ENCODE measurements at regions not wholly inside any gene's neighbourhood (a gene's known extent, or its start where the extent isn't known, plus 50 kb on each side); places are given as distances from the start of the nearest gene placed in this dataset.

DNA sequence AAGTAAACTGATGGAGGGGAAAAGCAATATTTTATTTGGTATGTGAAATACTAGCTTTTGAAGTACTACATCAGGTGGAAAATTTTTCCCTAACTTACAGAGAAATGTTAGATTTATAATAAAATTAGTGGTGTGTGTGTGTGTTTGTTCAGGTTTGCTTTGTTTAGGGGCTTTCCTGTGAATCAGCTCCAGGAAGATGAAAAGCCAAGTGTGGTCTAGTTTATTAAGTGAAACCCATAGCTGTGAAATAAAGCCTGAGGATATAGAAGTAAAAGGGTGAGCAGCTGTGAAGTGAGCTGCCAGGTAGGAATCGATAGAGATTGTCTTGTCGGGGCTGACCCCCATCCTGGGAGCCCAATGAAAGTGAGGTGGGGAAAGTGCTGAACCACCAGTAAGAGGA, 347.6 kb upstream of the IMPG1 start:
- TF ChIP-seq FOXM1 (IDR thresholded peaks at IDR 0.05; ENCODE audit: borderline replicate concordance) (no peak), ARNT (IDR thresholded peaks at IDR 0.05) (no peak), LEF1 (IDR thresholded peaks at IDR 0.05; ENCODE audit: borderline replicate concordance) (no peak), FOXK2 (IDR thresholded peaks at IDR 0.05) (no peak), SUZ12 (IDR thresholded peaks at IDR 0.05) (no peak), ZNF384 (IDR thresholded peaks at IDR 0.05) (no peak), CTBP1 (IDR thresholded peaks at IDR 0.05; ENCODE audit: borderline replicate concordance) (no peak), L3MBTL2 (conservative IDR thresholded peaks at IDR 0.05) (no peak), TARDBP (IDR thresholded peaks at IDR 0.05) (no peak)
- TF ChIP-seq, protein P1, sequence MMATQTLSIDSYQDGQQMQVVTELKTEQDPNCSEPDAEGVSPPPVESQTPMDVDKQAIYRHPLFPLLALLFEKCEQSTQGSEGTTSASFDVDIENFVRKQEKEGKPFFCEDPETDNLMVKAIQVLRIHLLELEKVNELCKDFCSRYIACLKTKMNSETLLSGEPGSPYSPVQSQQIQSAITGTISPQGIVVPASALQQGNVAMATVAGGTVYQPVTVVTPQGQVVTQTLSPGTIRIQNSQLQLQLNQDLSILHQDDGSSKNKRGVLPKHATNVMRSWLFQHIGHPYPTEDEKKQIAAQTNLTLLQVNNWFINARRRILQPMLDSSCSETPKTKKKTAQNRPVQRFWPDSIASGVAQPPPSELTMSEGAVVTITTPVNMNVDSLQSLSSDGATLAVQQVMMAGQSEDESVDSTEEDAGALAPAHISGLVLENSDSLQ (IDR thresholded peaks at IDR 0.05) = no peak
- ChIA-PET CTCF (no interaction called here), POLR2A (no interaction called here)
- no peak for DNase-seq (ENCODE audit: extremely low spot score)

DNA sequence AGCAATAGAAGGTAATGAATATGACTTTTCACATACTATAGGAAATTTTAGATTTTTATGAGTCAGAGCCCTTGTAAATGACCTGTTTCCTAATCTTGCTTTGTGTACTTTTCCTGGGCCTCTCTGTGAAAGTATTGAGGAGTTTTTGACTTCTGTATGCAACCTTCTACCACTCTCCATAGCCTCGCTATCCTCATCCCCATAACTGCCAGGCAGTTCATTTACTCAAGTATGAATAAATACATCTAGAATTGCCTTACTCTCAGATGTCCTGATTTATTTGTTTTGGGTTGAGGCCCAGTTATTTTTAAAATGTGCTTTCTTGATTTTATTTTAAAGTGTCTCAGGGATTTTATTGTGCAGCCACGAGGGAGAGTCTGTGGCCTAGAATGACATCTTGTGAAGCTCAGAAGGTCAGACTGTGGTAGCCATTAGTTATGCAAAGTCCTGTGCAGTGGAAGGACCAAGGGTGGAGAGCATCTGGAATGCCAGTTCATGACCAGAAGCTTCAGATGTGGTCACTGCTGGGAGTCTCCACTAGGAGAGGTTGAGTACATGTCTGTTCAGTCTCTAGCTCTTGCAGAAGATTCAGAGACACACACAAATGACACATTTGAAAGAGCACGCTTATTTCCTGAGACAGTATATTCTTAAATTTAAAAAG, 346.2 kb upstream of the IMPG1 start:
- no peak for TF ChIP-seq LEF1 (IDR thresholded peaks at IDR 0.05; ENCODE audit: borderline replicate concordance)
- TF ChIP-seq SUZ12 (IDR thresholded peaks at IDR 0.05) = no peak
- TF ChIP-seq NFRKB (IDR thresholded peaks at IDR 0.05) = no peak
- CTCF ChIA-PET = interaction anchor here (1.0 kb wide), 1 partner anchor 487 kb away, joined by 3 read pairs; no protein-coding TSS in a partner anchor
- no peak for DNase-seq (ENCODE audit: extremely low spot score)
- POLR2A ChIA-PET = no interaction called here

DNA sequence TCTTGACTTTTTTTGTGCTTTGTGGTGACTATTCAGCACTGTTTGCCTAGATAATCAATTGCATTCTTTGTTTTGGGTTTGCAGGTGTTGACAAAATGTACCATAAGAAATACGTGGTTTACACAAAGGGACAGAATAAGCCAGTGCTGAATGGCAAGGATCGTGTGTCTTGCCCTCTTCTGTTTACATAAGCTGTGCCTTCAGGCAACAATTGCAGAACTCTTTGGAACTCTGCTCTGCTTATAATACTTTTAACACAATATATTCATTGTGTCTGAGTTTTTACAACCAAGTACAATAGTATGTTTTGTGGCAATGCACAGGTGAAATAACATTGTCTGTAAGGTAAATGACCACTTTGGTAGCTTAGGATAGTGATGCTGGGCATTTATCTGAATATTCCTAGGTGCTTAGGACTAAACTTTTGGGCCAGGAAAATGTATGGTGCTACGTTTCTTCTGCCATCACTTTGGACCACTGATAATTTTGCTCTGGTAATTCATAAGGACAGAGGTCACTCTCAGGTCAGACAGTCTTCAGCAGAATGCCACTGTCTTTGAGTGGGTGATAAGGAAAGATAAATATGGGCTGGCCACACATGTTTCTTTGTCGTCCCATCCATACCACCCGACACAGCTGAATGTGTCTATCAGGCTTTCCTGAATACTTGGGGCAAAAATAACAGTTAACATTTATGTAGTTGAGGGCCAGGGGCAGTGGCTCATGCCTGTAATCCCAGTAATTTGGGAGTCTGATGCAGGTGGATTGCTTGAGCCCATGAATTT, 344.6 kb upstream of the IMPG1 start:
- no peak for TF ChIP-seq TARDBP (IDR thresholded peaks at IDR 0.05)
- TF ChIP-seq SUZ12 (IDR thresholded peaks at IDR 0.05) = no peak
- no peak for TF ChIP-seq ELF4 (IDR thresholded peaks at IDR 0.05)
- no peak for TF ChIP-seq ZNF384 (IDR thresholded peaks at IDR 0.05)
- TF ChIP-seq SP1 (IDR thresholded peaks at IDR 0.05) = no peak
- TF ChIP-seq FOXM1 (IDR thresholded peaks at IDR 0.05; ENCODE audit: borderline replicate concordance) = no peak
- TF ChIP-seq L3MBTL2 (conservative IDR thresholded peaks at IDR 0.05) = no peak
- no peak for TF ChIP-seq CTBP1 (IDR thresholded peaks at IDR 0.05; ENCODE audit: borderline replicate concordance)
- TF ChIP-seq, protein P1 (IDR thresholded peaks at IDR 0.05) = no peak
- no peak for TF ChIP-seq BHLHE40 (IDR thresholded peaks at IDR 0.05; ENCODE audit: borderline replicate concordance)
- TF ChIP-seq LEF1 (IDR thresholded peaks at IDR 0.05; ENCODE audit: borderline replicate concordance) = no peak
- no peak for TF ChIP-seq HDGF (IDR thresholded peaks at IDR 0.05; ENCODE audit: borderline replicate concordance)
- POLR2A ChIA-PET = no interaction called here
- CTCF ChIA-PET = no interaction called here
- no peak for DNase-seq (ENCODE audit: extremely low spot score)

DNA sequence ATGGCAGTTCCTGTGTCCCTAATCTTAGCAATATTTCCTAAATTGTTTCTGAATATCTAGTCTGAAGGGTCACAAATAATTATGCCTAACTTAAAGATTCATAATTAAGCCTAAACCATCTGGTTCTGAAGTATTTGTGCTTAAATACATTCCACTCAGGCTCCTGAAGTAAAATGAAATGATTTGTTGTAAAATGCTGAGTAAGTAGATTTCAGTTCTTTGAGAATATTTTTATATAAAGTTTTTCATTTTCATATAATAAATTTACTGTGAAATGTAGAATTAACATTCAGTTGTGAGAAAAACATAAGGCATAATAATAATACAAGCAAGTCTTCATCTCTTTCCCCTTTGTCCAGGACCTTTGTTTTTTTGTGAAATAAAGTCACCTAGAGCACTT, 330.6 kb upstream of the IMPG1 start:
- TF ChIP-seq LEF1 (IDR thresholded peaks at IDR 0.05; ENCODE audit: borderline replicate concordance) (no peak), TARDBP (IDR thresholded peaks at IDR 0.05) (no peak), FOXA1 (IDR thresholded peaks at IDR 0.05) (no peak), SUZ12 (IDR thresholded peaks at IDR 0.05) (no peak), CTBP1 (IDR thresholded peaks at IDR 0.05; ENCODE audit: borderline replicate concordance) (no peak), ELF4 (IDR thresholded peaks at IDR 0.05) (no peak), HDGF (IDR thresholded peaks at IDR 0.05; ENCODE audit: borderline replicate concordance) (no peak), SP1 (IDR thresholded peaks at IDR 0.05) (no peak), L3MBTL2 (conservative IDR thresholded peaks at IDR 0.05) (no peak), ARNT (IDR thresholded peaks at IDR 0.05) (no peak), NFRKB (IDR thresholded peaks at IDR 0.05) (no peak), FOXM1 (IDR thresholded peaks at IDR 0.05; ENCODE audit: borderline replicate concordance) (no peak)
- TF ChIP-seq, protein P1 (IDR thresholded peaks at IDR 0.05) = no peak
- ChIA-PET POLR2A (interaction anchor here (1.3 kb wide), 1 partner anchor 20 kb away, joined by 4 read pairs; no protein-coding TSS in a partner anchor), CTCF (no interaction called here)
- no peak for DNase-seq (ENCODE audit: extremely low spot score)

DNA sequence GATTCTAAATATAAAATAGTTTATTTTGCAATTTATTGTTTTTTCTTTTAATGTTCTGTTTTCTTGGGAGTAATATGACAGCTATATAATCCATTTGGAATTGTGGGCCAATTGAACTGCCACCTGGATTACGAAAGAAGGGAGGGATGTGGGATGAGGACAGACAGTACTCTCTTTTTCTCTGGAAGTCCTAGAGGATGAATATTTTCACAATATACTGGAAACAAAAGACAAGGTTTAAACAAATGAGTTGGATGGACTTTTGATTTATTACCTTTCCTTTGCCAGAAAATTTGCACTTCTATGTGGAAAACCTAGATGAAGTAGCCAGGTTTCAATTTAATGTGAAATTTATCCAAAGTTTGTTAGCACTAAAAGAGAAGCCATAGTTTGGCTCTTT, 325.5 kb upstream of the IMPG1 start:
- POLR2A ChIA-PET = no interaction called here
- TF ChIP-seq ELF4 (IDR thresholded peaks at IDR 0.05) = no peak
- no peak for DNase-seq (ENCODE audit: extremely low spot score)
- CTCF ChIA-PET = no interaction called here

DNA sequence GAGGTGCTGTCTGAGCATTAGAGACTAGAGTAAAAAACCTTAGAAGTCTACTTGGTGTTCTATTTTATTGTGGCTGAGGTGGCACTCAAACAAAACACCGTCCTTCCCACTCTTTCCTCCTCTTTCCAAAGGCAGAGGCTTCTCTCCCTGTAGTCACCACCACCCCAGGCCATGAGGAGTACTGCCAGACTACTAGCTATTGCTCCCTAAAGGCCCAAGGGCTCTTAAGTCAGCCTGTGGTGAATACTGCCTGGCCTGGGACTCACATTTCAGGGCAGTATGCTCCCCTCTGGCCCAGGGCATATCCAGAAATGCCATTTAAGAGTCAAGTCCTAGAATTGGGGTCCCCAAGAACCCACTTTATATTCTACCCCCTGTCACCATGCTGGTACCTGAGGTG, 309.7 kb upstream of the IMPG1 start:
- CTCF ChIA-PET = no interaction called here
- POLR2A ChIA-PET = no interaction called here
- DNase-seq (ENCODE audit: extremely low spot score) = no peak
- TF ChIP-seq FOXM1 (IDR thresholded peaks at IDR 0.05; ENCODE audit: borderline replicate concordance) (no peak), CTBP1 (IDR thresholded peaks at IDR 0.05; ENCODE audit: borderline replicate concordance) (no peak)

DNA sequence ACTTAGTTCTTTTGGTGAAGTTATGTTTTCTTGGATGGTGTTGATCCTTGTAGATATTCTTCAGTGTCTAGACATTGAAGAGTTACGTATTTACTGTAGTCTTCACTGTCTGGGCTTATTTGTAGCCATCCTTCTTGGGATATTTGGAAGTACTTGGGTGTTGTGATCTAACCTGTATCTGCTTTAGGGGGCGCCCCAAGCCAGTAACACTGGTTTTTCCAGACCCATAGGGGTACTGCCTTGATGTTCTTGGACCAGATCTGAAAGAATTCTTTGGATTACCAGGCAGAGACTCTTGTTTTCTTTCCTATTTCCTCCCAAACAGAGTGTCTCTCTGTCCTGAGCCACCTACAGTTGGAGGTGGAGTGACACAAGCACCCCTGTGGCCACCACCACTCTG, 309.1 kb upstream of the IMPG1 start:
- TF ChIP-seq SUZ12 (IDR thresholded peaks at IDR 0.05) (no peak), FOXM1 (IDR thresholded peaks at IDR 0.05; ENCODE audit: borderline replicate concordance) (no peak), FOXA1 (IDR thresholded peaks at IDR 0.05) (no peak), SP1 (IDR thresholded peaks at IDR 0.05) (no peak), ARNT (IDR thresholded peaks at IDR 0.05) (no peak), CTBP1 (IDR thresholded peaks at IDR 0.05; ENCODE audit: borderline replicate concordance) (no peak), ZNF384 (IDR thresholded peaks at IDR 0.05) (no peak), ELF4 (IDR thresholded peaks at IDR 0.05) (no peak), NFRKB (IDR thresholded peaks at IDR 0.05) (no peak), HDGF (IDR thresholded peaks at IDR 0.05; ENCODE audit: borderline replicate concordance) (no peak), L3MBTL2 (conservative IDR thresholded peaks at IDR 0.05) (no peak), LEF1 (IDR thresholded peaks at IDR 0.05; ENCODE audit: borderline replicate concordance) (no peak), BHLHE40 (IDR thresholded peaks at IDR 0.05; ENCODE audit: borderline replicate concordance) (no peak), TARDBP (IDR thresholded peaks at IDR 0.05) (no peak), FOXK2 (IDR thresholded peaks at IDR 0.05) (no peak)
- TF ChIP-seq, protein P1 (IDR thresholded peaks at IDR 0.05) = no peak
- ChIA-PET POLR2A (no interaction called here), CTCF (no interaction called here)
- no peak for DNase-seq (ENCODE audit: extremely low spot score)

All from HEK293T (cell line).